Kidney epithelial cell (primary cell): ENCODE measurements at regions not wholly inside any gene's neighbourhood (a gene's known extent, or its start where the extent isn't known, plus 50 kb on each side); places are given as distances from the start of the nearest gene placed in this dataset.
"Not testable (repeated sequence)": the region's sequence is repeated elsewhere in the genome, so short reads cannot be mapped to it uniquely, and the experiment has no call there.

Experiments used
- DNase-seq: peaks from one replicate; pipeline ENCODE4 v3.0.0-alpha.2; 2010; ENCODE audit warnings: low read depth
- H3K27me3 ChIP-seq: 2 replicates; pipeline ENCODE4 v1.6.0; 2011; ENCODE audit warnings: low read length; ENCODE audit not compliant: control insufficient read depth, insufficient read depth
- H3K36me3 ChIP-seq: 2 replicates; pipeline ENCODE4 v1.5.1; 2011; ENCODE audit warnings: low read length; ENCODE audit not compliant: control insufficient read depth, insufficient read depth
- H3K4me3 ChIP-seq: 2 replicates; pipeline ENCODE4 v1.5.1; 2011; ENCODE audit warnings: low read depth, mild to moderate bottlenecking, control low read depth, low read length
- TF ChIP-seq, protein P1 (sequence below): IDR thresholded peaks from 2 replicates; pipeline ENCODE4 v1.5.1; 2011; ENCODE audit warnings: mild to moderate bottlenecking, moderate library complexity, low read length, control low read depth, inconsistent platforms; ENCODE audit not compliant: insufficient read depth, poor library complexity, severe bottlenecking

DNA sequence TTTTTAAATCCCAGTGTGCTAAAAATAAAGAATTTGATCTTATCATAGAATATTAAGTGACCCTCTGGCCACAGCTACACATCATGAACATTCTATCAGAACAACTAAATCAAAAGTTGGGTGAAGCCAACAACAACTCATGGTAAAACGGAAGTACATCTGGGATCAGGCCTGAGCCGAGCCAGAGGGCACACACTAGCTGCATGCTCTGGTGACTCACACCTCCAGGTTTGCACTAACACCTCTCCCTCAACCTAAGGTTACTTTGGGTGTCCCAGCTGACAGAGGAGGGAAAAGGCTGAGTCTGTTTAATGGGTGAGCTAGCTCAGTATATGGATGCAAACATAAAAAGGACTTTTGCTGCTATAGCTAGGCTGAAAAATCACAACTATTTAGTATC is 281.6 kb downstream of the HGF start:
- Histone ChIP-seq H3K36me3 (no peaks in the 10 kb centered on the region), H3K27me3 (no peaks in the 10 kb centered on the region), H3K4me3 (no peak overlapping the region)
- DNase-seq, result no peak
- TF ChIP-seq, protein P1, sequence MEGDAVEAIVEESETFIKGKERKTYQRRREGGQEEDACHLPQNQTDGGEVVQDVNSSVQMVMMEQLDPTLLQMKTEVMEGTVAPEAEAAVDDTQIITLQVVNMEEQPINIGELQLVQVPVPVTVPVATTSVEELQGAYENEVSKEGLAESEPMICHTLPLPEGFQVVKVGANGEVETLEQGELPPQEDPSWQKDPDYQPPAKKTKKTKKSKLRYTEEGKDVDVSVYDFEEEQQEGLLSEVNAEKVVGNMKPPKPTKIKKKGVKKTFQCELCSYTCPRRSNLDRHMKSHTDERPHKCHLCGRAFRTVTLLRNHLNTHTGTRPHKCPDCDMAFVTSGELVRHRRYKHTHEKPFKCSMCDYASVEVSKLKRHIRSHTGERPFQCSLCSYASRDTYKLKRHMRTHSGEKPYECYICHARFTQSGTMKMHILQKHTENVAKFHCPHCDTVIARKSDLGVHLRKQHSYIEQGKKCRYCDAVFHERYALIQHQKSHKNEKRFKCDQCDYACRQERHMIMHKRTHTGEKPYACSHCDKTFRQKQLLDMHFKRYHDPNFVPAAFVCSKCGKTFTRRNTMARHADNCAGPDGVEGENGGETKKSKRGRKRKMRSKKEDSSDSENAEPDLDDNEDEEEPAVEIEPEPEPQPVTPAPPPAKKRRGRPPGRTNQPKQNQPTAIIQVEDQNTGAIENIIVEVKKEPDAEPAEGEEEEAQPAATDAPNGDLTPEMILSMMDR, result no peak

DNA sequence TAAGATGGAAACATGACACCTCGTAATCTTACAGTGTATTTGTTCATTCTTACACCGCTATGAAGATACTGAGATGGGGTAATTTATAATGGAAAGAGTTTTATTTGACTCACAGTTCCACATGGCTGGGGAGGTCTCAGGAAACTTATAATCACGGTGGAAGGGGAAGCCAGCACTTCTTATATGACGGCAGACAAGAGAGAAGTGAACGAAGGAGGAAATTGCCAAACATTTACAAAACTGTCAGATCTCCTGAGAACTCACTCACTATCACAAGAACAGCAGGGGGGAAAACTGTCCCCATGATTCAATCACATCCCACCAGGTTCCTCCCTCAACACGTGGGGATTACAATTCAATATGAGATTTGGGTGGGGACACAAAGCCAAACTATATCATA is 282.3 kb downstream of the HGF start:
- no peak for DNase-seq
- no peak overlapping the region for H3K4me3 ChIP-seq
- H3K27me3 ChIP-seq, result no peaks in the 10 kb centered on the region
- TF ChIP-seq, protein P1, result no peak
- no peaks in the 10 kb centered on the region for H3K36me3 ChIP-seq

DNA sequence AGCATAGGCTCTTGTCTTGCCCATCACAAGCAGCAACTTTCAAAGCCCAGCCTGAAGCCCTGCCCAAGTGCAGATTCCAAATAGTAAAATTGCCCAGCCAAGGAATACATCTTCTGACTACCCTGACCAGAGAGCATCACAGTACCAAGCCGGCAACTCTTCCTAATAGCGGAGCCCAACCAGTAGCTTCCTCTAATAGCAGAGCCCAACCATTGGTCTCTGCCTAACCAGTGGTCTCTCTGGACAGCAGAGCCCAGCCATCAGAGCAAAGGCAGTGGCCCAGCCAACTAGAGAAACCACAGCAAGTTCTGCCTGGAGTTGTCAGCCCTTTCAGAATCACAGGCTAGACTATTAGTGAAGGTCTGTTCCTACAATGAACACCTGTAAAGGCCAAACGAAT is 285.6 kb downstream of the HGF start:
- Histone ChIP-seq H3K36me3 (no peaks in the 10 kb centered on the region), H3K4me3 (no peak overlapping the region), H3K27me3 (no peaks in the 10 kb centered on the region)
- DNase-seq, result peak; percentile 26
- TF ChIP-seq, protein P1, result no peak

DNA sequence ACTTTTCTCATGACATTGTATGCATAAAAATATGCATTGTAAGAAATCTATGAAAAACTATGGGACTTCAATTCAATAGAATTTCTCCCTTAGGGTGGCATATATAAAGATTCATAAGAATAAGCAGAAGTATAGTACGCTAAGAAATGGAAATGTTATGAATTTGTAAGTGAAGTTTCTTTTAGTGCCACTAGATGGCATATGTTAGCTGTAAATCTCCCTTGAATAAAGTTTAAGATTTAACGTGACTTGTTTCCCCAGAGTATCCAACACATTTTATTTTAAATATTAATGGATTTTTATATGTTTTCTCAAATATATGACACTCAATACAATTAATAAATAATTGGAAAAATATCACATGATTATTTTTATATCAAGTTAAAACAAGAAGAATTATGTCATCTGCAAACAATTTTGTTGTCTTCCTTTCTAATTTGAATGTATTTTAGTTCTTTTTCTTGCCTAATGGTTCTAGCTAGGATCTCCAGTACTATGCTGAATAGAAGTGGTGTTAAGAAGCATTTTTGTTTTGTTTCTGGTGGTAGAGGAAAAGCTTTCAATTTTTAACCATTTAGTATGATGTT is 287.2 kb downstream of the HGF start:
- Histone ChIP-seq H3K4me3 (no peak overlapping the region), H3K36me3 (no peaks in the 10 kb centered on the region), H3K27me3 (no peaks in the 10 kb centered on the region)
- no peak for DNase-seq
- TF ChIP-seq, protein P1, result peak; percentile 44

DNA sequence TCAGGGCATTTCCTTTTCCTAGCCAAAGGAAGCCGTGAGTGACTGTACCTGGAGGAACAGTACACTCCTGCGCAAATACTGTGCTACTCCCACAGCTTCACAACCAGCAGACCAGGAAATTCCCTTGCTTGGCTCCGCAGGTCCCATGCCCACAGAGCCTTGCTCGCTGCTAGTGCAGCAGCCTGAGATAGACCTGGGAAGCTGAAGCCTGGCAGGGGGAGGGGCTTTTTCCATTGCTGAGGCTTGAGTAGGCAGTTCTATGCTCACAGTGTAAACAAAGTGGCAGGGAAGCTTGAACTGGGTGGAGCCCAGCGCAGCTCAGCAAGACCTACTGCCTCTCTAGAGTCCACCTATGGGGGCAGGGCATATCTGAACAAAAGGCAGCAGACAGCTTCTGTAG is 291.2 kb downstream of the HGF start:
- Histone ChIP-seq H3K27me3 (no peaks in the 10 kb centered on the region), H3K4me3 (no peak overlapping the region), H3K36me3 (no peaks in the 10 kb centered on the region)
- no peak for DNase-seq
- TF ChIP-seq, protein P1, result no peak

DNA sequence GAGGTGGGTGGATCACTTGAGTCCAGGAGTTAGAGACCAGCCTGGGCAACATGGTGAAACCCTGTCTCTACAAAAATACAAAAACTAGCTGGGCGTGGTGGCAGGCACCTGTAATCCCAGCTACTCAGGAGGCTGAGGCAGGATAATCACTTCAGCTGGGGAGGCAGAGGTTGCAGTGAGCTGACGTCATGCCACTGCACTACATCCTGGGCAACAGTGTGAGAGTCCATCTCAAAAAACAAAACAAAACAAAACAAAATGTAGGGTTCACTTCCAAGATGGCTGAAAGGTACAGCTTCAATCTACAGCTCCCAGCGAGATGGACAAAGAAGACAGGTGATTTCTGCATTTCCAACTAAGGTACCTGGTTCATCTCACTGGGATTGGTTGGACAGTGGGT is 291.6 kb downstream of the HGF start:
- not testable (repeated sequence) for H3K36me3 ChIP-seq, H3K4me3 ChIP-seq, DNase-seq, H3K27me3 ChIP-seq

DNA sequence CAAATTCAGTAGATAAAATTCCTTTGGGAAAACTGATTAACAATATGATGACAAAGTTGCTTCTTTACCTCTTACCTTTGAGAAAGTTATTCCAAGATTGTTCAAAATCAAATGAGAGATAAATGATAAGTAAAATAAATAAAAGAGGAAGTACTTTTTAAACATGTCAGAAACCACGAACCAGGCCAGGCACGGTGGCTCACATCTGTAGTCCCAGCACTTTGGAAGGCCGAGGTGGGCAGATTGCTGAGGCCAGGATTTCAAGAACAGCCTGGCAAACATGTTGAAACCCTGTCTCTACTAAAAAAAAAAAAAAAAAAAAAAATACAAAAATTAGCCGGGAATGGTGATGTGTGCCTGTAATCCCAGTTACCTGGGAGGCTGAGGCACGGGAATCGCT is 296.6 kb downstream of the HGF start:
- TF ChIP-seq, protein P1, result no peak
- no peak for DNase-seq
- H3K27me3 ChIP-seq, result no peaks in the 10 kb centered on the region
- no peaks in the 10 kb centered on the region for H3K36me3 ChIP-seq
- H3K4me3 ChIP-seq, result no peak overlapping the region
